SKM-1 treated with dmso at 0.1 percent for 144 hours (cell line): ENCODE measurements at regions not wholly inside any gene's neighbourhood (a gene's known extent, or its start where the extent isn't known, plus 50 kb on each side); places are given as distances from the start of the nearest gene placed in this dataset.
"Not testable (repeated sequence)": the region's sequence is repeated elsewhere in the genome, so short reads cannot be mapped to it uniquely, and the experiment has no call there.

Experiments
- DNase-seq: peaks from one replicate; lab custom pipeline; 2025; ENCODE audit not compliant: unreplicated experiment; lab: John Stamatoyannopoulos, UW

GRCh38 chr5:143947313-143947712 is 135.4 kb downstream of the HMHB1 start:
- DNase-seq, result no peak

GRCh38 chr5:143952809-143953208 is 140.8 kb downstream of the HMHB1 start:
- no peak for DNase-seq

GRCh38 chr5:143953851-143954250 is 141.9 kb downstream of the HMHB1 start:
- DNase-seq, result no peak

GRCh38 chr5:143955141-143955540 is 143.2 kb downstream of the HMHB1 start:
- DNase-seq, result no peak

GRCh38 chr5:143957455-143957854 is 145.5 kb downstream of the HMHB1 start:
- no peak for DNase-seq

GRCh38 chr5:143962201-143962600 is 150.2 kb downstream of the HMHB1 start:
- no peak for DNase-seq

GRCh38 chr5:143964919-143965318 is 153.0 kb downstream of the HMHB1 start:
- DNase-seq, result no peak

GRCh38 chr5:143966280-143966679 is 154.3 kb downstream of the HMHB1 start:
- DNase-seq, result no peak

GRCh38 chr5:143968071-143968878 is 156.3 kb downstream of the HMHB1 start:
- no peak for DNase-seq

- no peak for DNase-seq
Observed at GRCh38 chr5:143970159-143970558, 158.2 kb downstream of the HMHB1 start.

- DNase-seq, result no peak
Observed at GRCh38 chr5:143972068-143972467, 160.1 kb downstream of the HMHB1 start.

GRCh38 chr5:143976055-143976454 is 164.1 kb downstream of the HMHB1 start:
- DNase-seq, result no peak

- no peak for DNase-seq
Observed at GRCh38 chr5:143977891-143978461, 166.0 kb downstream of the HMHB1 start.

GRCh38 chr5:143979044-143979690 is 167.2 kb downstream of the HMHB1 start:
- no peak for DNase-seq

GRCh38 chr5:143980506-143980905 is 168.5 kb downstream of the HMHB1 start:
- no peak for DNase-seq

- not testable (repeated sequence) for DNase-seq
Observed at GRCh38 chr5:143982957-143983356, 171.0 kb downstream of the HMHB1 start.

- DNase-seq, result no peak
Observed at GRCh38 chr5:143985832-143986515, 174.0 kb downstream of the HMHB1 start.

- DNase-seq, result no peak
Observed at GRCh38 chr5:143986516-143987212, 174.7 kb downstream of the HMHB1 start.

- no peak for DNase-seq
Observed at GRCh38 chr5:143987264-143987663, 175.3 kb downstream of the HMHB1 start.

- no peak for DNase-seq
Observed at GRCh38 chr5:143987751-143988560, 176.0 kb downstream of the HMHB1 start.
